OCI-LY1 (cell line): ENCODE measurements at regions not wholly inside any gene's neighbourhood (a gene's known extent, or its start where the extent isn't known, plus 50 kb on each side); places are given as distances from the start of the nearest gene placed in this dataset.

Experiments used
- H2AFZ ChIP-seq: fragments of 200-600 bp; sonication (generic), shearing (Covaris generic); 2 replicates; pipeline ENCODE4 v1.6.0; 2014; ENCODE audit warnings: antibody characterized with exemption, mild to moderate bottlenecking, low read length
- H3F3A ChIP-seq: fragments of 200-600 bp; sonication (generic), shearing (Covaris generic); 2 replicates; pipeline ENCODE4 v1.6.0; 2014; ENCODE audit warnings: mild to moderate bottlenecking, antibody characterized with exemption, low read length, moderate library complexity; ENCODE audit not compliant: insufficient read depth
- H3K27ac ChIP-seq: fragments of 200-600 bp; sonication (generic); 2 replicates; pipeline ENCODE4 v1.5.1; 2014; ENCODE audit warnings: low read length, mixed run types, mild to moderate bottlenecking, low read depth; ENCODE audit not compliant: poor library complexity, severe bottlenecking
- H3K27me3 ChIP-seq: fragments of 200-600 bp; sonication (generic); 2 replicates; pipeline ENCODE4 v1.6.0; 2014; ENCODE audit warnings: antibody characterized with exemption, mild to moderate bottlenecking, low read length, moderate library complexity; ENCODE audit not compliant: insufficient read depth
- H3K36me3 ChIP-seq: fragments of 200-600 bp; sonication (generic); 2 replicates; pipeline ENCODE4 v1.6.1; 2014; ENCODE audit warnings: mild to moderate bottlenecking, antibody characterized with exemption, low read length, moderate library complexity, mixed read lengths; ENCODE audit not compliant: insufficient read depth
- H3K4me1 ChIP-seq: fragments of 200-600 bp; sonication (generic); 2 replicates; pipeline ENCODE4 v1.5.1; 2014; ENCODE audit warnings: mild to moderate bottlenecking, low read length, moderate library complexity; ENCODE audit not compliant: insufficient read depth, severe bottlenecking
- H3K4me2 ChIP-seq: fragments of 200-600 bp; sonication (generic), shearing (Covaris generic); 2 replicates; pipeline ENCODE4 v1.6.1; 2014; ENCODE audit warnings: low read length
- H3K4me3 ChIP-seq: fragments of 200-600 bp; sonication (generic); 2 replicates; pipeline ENCODE4 v1.5.1; 2014; ENCODE audit warnings: low read length, low read depth, mild to moderate bottlenecking, mixed read lengths; ENCODE audit not compliant: poor library complexity, severe bottlenecking
- H3K79me2 ChIP-seq: fragments of 200-600 bp; shearing (Covaris generic); 2 replicates; pipeline ENCODE4 v1.6.1; 2016; ENCODE audit warnings: mixed run types, low read length, mixed read lengths; ENCODE audit not compliant: insufficient read depth
- H3K9ac ChIP-seq: fragments of 200-600 bp; sonication (generic), shearing (Covaris generic); 2 replicates; pipeline ENCODE4 v1.6.1; 2014; ENCODE audit warnings: mild to moderate bottlenecking, low read length, mixed read lengths
- H3K9me2 ChIP-seq: fragments of 200-600 bp; sonication (generic), shearing (Covaris generic); 2 replicates; pipeline ENCODE4 v1.6.1; 2014; ENCODE audit warnings: low read depth, mild to moderate bottlenecking, low read length, mixed read lengths
- H3K9me3 ChIP-seq: fragments of 200-600 bp; shearing (Covaris generic); 2 replicates; pipeline ENCODE4 v1.6.1; 2014; ENCODE audit warnings: low read length, mixed read lengths
- H4K20me1 ChIP-seq: fragments of 200-600 bp; sonication (generic), shearing (Covaris generic); 2 replicates; pipeline ENCODE4 v1.6.0; 2016; ENCODE audit warnings: mild to moderate bottlenecking, low read length; ENCODE audit not compliant: insufficient read depth
- CTCF ChIP-seq: fragments of 200-600 bp; sonication (generic), shearing (Covaris generic); IDR thresholded peaks from 2 replicates; pipeline ENCODE4 v1.5.1; 2017; ENCODE audit warnings: mild to moderate bottlenecking, antibody characterized with exemption, low read length, moderate library complexity, mixed read lengths
- EZH2 ChIP-seq: fragments of 200-600 bp; sonication (generic), shearing (Covaris generic); IDR thresholded peaks from 2 replicates; pipeline ENCODE4 v1.8.0; 2017; ENCODE audit warnings: borderline replicate concordance, mixed run types, mild to moderate bottlenecking, antibody characterized with exemption, low read length, moderate library complexity, mixed read lengths

GRCh38 chr4:119748853-119749252, 120.2 kb upstream of the PDE5A start:
- no peak overlapping the region for H3K9ac ChIP-seq
- TF ChIP-seq CTCF (no peak), EZH2 (no peak)
- no peaks in the 10 kb centered on the region for H3K4me1 ChIP-seq
- no peak overlapping the region for H3K27ac ChIP-seq
- H3K79me2 ChIP-seq = no peaks in the 10 kb centered on the region
- H2AFZ ChIP-seq = no peak overlapping the region
- H3K9me3 ChIP-seq = no peaks in the 10 kb centered on the region
- H4K20me1 ChIP-seq = no peaks in the 10 kb centered on the region
- H3K36me3 ChIP-seq = no peaks in the 10 kb centered on the region
- H3F3A ChIP-seq = no peaks in the 10 kb centered on the region
- no peak overlapping the region for H3K4me2 ChIP-seq
- H3K4me3 ChIP-seq = no peak overlapping the region
- no peaks in the 10 kb centered on the region for H3K27me3 ChIP-seq
- no peaks in the 10 kb centered on the region for H3K9me2 ChIP-seq

- Histone ChIP-seq H3K27ac (no peak overlapping the region), H3K27me3 (no peaks in the 10 kb centered on the region), H3K9me2 (no peaks in the 10 kb centered on the region), H3K4me2 (no peak overlapping the region), H3F3A (no peaks in the 10 kb centered on the region), H4K20me1 (no peaks in the 10 kb centered on the region), H3K9ac (no peak overlapping the region), H2AFZ (no peak overlapping the region), H3K4me1 (no peaks in the 10 kb centered on the region), H3K9me3 (no peaks in the 10 kb centered on the region), H3K79me2 (no peaks in the 10 kb centered on the region), H3K4me3 (no peak overlapping the region), H3K36me3 (no peaks in the 10 kb centered on the region)
- TF ChIP-seq EZH2 = no peak
Observed at GRCh38 chr4:119746951-119747350, 118.3 kb upstream of the PDE5A start.

- Histone ChIP-seq H3K4me3 (no peak overlapping the region), H3K27ac (no peak overlapping the region), H3K79me2 (no peaks in the 10 kb centered on the region), H2AFZ (no peak overlapping the region), H3K4me2 (no peak overlapping the region), H3F3A (no peaks in the 10 kb centered on the region), H4K20me1 (no peaks in the 10 kb centered on the region), H3K9ac (no peak overlapping the region), H3K9me2 (no peaks in the 10 kb centered on the region), H3K9me3 (no peaks in the 10 kb centered on the region), H3K36me3 (no peaks in the 10 kb centered on the region), H3K4me1 (no peaks in the 10 kb centered on the region), H3K27me3 (no peaks in the 10 kb centered on the region)
- TF ChIP-seq CTCF (no peak), EZH2 (no peak)
Observed at GRCh38 chr4:119745351-119745750, 116.7 kb upstream of the PDE5A start.

GRCh38 chr4:119744580-119744979, 116.0 kb upstream of the PDE5A start:
- no peaks in the 10 kb centered on the region for H4K20me1 ChIP-seq
- no peaks in the 10 kb centered on the region for H3K36me3 ChIP-seq
- H3K79me2 ChIP-seq = no peaks in the 10 kb centered on the region
- no peaks in the 10 kb centered on the region for H3F3A ChIP-seq
- H3K9ac ChIP-seq = no peak overlapping the region
- H3K27me3 ChIP-seq = no peaks in the 10 kb centered on the region
- no peaks in the 10 kb centered on the region for H3K9me2 ChIP-seq
- no peak overlapping the region for H3K4me3 ChIP-seq
- TF ChIP-seq EZH2 = no peak
- TF ChIP-seq CTCF = no peak
- no peak overlapping the region for H2AFZ ChIP-seq
- no peak overlapping the region for H3K27ac ChIP-seq
- no peaks in the 10 kb centered on the region for H3K4me1 ChIP-seq
- no peaks in the 10 kb centered on the region for H3K9me3 ChIP-seq
- H3K4me2 ChIP-seq = no peak overlapping the region
